GM19468 (cell line): ENCODE measurements at regions not wholly inside any gene's neighbourhood (a gene's known extent, or its start where the extent isn't known, plus 50 kb on each side); places are given as distances from the start of the nearest gene placed in this dataset.
"Not testable (repeated sequence)": the region's sequence is repeated elsewhere in the genome, so short reads cannot be mapped to it uniquely, and the experiment has no call there.

Source experiments
- ATAC-seq: cut with Tn5 transposase; IDR thresholded peaks from one replicate; pipeline ENCODE4 v1.9.1; 2021; ENCODE audit warnings: mild to moderate bottlenecking, moderate library complexity, moderate number of reproducible peaks; ENCODE audit not compliant: unreplicated experiment; ENCODE audit errors: extremely low read depth

DNA sequence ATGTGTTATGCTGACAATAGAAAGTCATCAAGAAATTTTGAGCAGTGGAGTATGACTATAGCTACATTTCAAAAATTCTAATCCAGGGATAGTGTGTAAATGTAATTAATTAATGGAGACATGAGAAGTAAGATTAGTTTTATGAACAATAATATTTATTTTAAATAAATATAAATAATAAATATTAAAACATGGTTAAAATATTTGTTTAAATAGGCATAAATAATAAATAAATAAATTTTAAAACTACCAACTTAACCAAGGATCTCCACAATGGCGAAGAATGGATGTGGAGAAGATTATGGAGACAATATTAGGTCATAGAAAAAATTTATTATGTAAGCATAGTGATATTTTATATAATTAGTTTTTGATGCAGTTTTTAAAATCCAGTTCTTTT lies 588.2 kb upstream of the NOVA1 start:
- ATAC-seq: no peak

- ATAC-seq: no peak
Measured at GRCh38 chr14:27187136-27187535, 589.3 kb upstream of the NOVA1 start.

- ATAC-seq: no peak
Measured at GRCh38 chr14:27190296-27190695, 592.5 kb upstream of the NOVA1 start.

DNA sequence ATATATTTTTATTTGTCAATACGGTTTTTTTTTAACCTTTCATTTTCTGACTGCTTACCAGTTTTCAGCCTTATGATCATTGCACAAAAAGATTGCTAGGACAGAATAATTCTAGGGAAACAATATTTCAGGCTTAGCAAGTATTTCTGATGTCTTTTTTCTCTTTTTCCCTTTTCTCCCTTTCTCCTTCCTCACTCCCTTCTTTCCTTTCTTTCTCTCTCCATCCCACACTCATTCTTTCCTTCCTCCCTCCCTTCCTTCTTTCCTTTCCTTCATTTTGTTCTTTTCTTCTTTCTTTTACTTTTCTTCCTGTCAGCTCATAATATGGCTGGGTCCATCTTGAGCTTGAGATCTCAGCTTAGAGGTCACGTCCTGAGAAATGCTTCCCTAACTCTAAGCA lies 601.4 kb upstream of the NOVA1 start:
- no peak for ATAC-seq

DNA sequence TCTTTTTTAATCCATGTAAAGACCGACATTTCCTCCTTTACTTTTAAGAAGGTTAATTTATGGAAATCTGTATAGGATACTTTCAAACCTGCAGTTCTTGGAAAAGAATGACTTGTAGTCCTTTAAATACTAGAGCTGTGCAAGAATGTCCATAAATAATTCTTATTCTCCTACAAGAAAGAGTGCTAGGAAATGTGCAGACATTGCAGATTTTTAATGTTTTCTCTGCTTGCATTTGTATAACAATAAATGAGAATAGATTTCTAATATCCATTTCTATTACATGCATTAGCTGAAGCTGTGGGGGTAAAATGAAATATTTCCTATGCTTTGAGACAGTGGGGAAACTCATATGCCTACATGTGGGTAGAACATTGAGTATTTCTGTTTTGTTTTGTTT lies 607.2 kb upstream of the NOVA1 start:
- ATAC-seq: no peak

DNA sequence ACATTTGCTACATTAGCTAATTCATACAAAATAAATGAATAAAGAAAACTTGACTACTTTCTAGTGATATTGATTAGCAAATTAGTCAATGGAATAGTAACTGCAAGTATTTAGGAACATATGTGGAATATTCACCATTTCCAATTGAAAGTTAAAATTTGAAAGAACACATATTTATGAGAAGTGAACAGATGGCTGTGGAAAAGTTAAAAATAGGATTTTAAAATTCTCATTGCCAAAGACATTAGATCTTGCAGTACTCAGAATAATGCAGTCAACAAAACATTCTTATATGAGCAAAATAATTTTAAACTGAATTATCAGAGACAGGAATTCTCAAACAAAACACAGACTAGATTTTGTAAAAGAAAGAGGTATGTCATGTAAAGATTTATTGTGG lies 613.9 kb upstream of the NOVA1 start:
- no peak for ATAC-seq

DNA sequence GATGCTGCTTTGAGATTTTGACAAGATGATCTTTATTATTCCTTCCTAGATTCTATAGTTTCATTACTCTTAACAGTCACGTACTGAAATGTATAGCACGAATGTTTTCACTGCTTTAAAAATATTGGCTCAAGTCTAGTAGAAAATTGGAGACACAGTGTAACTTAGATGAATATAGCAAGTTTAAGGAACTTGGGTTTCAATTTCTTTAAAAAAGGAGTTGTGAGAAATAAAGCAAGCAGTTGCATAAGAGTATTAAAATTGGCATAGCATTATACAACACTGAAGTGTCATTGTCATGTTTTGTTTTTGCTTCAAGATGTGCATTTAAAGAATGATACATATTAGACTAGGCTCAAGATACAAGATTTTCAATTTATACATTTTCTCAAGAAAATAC lies 624.8 kb upstream of the NOVA1 start:
- ATAC-seq: no peak

DNA sequence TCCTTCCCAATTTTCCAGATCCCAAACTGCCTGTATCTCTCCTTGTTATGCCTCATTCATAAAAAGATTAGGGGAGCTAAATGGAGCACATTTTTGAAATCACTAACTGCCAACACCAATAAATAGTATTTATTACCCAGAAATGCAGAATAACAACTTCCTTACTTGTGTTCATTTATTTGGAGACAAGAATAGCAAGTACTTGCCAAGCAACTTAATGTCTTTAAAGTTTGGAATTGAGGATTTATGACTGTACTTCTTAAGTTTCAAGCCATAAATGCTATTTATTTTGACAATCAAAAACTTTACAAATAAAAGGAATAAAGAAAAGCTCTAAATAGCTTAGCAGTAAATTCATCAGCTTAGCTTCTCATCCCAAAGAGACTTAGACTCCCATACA lies 626.1 kb upstream of the NOVA1 start:
- ATAC-seq: no peak

- ATAC-seq: no peak
Measured at GRCh38 chr14:27228053-27228452, 630.2 kb upstream of the NOVA1 start.

DNA sequence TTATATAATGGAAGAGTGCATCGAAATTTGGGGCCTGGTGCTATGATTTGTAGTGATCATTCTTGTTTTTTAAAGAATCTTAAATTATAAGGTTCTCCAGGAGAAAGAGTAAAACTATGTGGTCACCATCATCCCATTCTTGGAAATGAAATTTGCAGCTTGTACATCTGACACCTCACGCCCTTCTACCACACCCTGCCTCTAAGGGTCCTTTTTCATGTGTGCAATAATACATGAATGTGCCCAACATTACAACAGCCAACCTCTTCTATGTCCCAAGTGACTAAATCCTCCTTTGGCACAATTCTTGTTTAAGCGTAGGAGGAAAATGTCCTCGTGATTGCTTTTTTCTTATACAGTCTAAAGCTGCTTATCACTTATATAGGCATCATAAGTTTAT lies 636.5 kb upstream of the NOVA1 start:
- ATAC-seq: no peak

DNA sequence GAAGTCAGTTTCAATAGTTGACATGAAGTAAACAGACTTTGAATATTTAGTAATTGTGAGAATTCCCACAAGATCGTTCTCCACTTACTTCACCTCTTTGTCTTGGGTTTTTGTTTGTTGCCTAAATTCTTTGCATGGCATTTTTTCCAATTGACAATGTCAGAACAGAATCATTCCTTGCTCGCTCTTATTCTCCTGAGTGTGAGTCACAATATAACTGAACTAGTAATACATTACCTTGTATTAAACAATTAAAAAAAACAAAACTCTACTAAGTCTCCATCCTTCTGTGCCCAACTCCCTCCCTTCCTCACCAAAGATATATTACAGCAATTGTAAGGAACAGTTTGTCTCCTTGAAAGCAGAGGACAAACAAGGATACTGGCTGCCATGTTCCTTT lies 638.8 kb upstream of the NOVA1 start:
- ATAC-seq: no peak

GRCh38 chr14:27242874-27243273 lies 645.0 kb upstream of the NOVA1 start:
- no peak for ATAC-seq

- no peak for ATAC-seq
Measured at GRCh38 chr14:27243365-27243764, 645.5 kb upstream of the NOVA1 start.

GRCh38 chr14:27245947-27246346 lies 648.1 kb upstream of the NOVA1 start:
- ATAC-seq: no peak

- no peak for ATAC-seq
Measured at GRCh38 chr14:27253966-27254365, 656.1 kb upstream of the NOVA1 start.

DNA sequence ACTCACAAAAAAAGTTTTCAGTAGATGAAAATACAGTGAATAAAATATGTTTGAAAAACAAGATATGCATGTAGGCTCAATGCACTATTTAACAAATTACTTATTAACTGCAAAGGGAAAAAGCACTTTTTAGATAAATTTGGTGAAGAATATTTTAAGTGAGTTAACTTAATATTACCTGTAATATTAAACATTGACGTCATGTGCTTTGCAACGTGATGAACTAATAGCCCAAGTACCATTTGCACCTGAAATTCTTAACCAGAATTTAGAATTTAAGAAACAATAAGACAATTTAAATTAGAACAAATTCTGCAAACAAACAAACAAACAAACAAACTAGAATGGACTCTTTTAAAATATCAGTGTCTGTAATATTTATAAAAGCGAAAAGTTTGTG lies 659.0 kb upstream of the NOVA1 start:
- ATAC-seq: no peak

GRCh38 chr14:27267876-27268275 lies 670.0 kb upstream of the NOVA1 start:
- ATAC-seq: no peak

GRCh38 chr14:27270716-27271115 lies 672.9 kb upstream of the NOVA1 start:
- no peak for ATAC-seq

GRCh38 chr14:27278341-27278740 lies 680.5 kb upstream of the NOVA1 start:
- no peak for ATAC-seq

DNA sequence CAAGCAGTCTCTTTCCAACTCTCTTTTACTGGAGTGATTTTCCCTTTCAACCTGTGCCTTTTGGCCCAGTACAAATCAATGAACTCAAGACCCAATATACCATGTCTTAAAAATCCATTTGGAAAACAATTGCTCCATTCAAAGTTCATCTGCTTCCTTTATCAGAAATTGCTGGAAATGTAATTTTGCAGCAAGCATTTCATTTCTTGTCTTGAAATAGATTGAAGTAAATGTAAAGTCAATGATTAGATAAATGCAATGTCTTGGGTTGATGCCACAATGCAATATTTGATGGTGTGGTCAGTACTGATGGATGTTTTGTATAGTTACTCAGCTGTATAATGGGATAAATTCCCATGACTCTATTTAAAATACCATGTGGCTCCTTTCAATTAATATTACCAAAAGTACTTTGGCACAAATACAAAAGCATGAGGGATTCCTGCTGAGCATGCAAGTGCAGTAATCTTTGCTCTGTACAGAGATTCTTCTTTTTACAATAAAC lies 707.7 kb upstream of the NOVA1 start:
- ATAC-seq: no peak

DNA sequence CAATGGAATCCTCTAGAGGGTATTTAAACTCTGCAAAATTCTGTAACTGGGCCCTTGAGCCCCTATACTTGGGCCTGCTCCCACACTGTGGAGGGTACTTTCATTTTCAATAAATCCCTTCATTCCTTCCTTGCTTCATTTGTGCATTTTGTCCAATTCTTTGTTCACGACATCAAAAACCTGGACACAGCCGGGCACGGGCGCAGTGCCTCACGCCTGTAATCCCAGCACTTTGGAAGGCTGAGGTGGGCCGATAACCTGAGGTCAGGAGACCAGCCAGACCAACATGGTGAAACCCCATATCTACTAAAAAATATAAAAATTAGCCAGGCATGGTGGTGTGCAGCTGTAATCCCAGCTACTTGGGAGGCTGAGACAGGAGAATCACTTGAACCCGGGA lies 714.9 kb upstream of the NOVA1 start:
- not testable (repeated sequence) for ATAC-seq

- no peak for ATAC-seq
Measured at GRCh38 chr14:27314231-27314630, 716.4 kb upstream of the NOVA1 start.

DNA sequence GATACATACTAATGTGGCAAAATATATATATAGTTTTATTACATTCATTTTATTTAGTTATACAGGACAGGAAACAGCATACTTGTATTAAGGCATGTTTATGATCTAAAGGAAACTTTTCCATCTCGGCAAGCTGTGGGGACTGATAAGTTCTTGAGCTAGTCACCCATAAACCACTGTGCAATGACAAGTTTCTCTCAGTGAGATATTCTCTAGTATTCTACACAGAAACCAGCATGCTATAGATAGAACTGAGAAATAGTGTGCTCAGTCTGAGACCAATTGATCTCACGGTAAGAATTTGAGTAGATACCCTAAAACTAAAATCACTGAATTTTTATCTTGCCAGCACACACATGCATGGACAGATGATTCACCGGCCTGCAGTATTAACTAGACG lies 717.6 kb upstream of the NOVA1 start:
- ATAC-seq: no peak
